ENCODE measurements at regions not wholly inside any gene's neighbourhood (a gene's known extent, or its start where the extent isn't known, plus 50 kb on each side); places are given as distances from the start of the nearest gene placed in this dataset.
"Not testable (repeated sequence)": the region's sequence is repeated elsewhere in the genome, so short reads cannot be mapped to it uniquely, and the experiment has no call there.

GRCh38 chr21:29430576-29430975 lies 131.9 kb downstream of the BACH1 start:
- TF ChIP-seq GATA1 (IDR thresholded peaks at IDR 0.05; ENCODE audit: low read depth, low read length) (no peak), POLR2A (IDR thresholded peaks at IDR 0.05; ENCODE audit: low read length) (no peak)
- DNase-seq: no peak

- TF ChIP-seq POLR2A (IDR thresholded peaks at IDR 0.05; ENCODE audit: low read length) (no peak), GATA1 (IDR thresholded peaks at IDR 0.05; ENCODE audit: low read depth, low read length) (no peak)
- DNase-seq: no peak
These were observed 132.5 kb downstream of the BACH1 start for GRCh38 chr21:29431178-29431577.

GRCh38 chr21:29431680-29432079 lies 133.0 kb downstream of the BACH1 start:
- no peak for TF ChIP-seq POLR2A (IDR thresholded peaks at IDR 0.05; ENCODE audit: low read length)
- no peak for TF ChIP-seq GATA1 (IDR thresholded peaks at IDR 0.05; ENCODE audit: low read depth, low read length)
- DNase-seq: no peak

GRCh38 chr21:29433366-29434059 lies 134.8 kb downstream of the BACH1 start:
- no peak for DNase-seq
- TF ChIP-seq GATA1 (IDR thresholded peaks at IDR 0.05; ENCODE audit: low read depth, low read length): no peak
- no peak for TF ChIP-seq POLR2A (IDR thresholded peaks at IDR 0.05; ENCODE audit: low read length)

GRCh38 chr21:29434081-29434480 lies 135.4 kb downstream of the BACH1 start:
- no peak for DNase-seq
- TF ChIP-seq GATA1 (IDR thresholded peaks at IDR 0.05; ENCODE audit: low read depth, low read length): no peak
- TF ChIP-seq POLR2A (IDR thresholded peaks at IDR 0.05; ENCODE audit: low read length): no peak

GRCh38 chr21:29434982-29435381 lies 136.3 kb downstream of the BACH1 start:
- DNase-seq: not testable (repeated sequence)

- no peak for TF ChIP-seq POLR2A (IDR thresholded peaks at IDR 0.05; ENCODE audit: low read length)
- TF ChIP-seq GATA1 (IDR thresholded peaks at IDR 0.05; ENCODE audit: low read depth, low read length): no peak
- DNase-seq: no peak
These were observed 137.4 kb downstream of the BACH1 start for GRCh38 chr21:29436143-29436542.

- no peak for DNase-seq
These were observed 137.9 kb downstream of the BACH1 start for GRCh38 chr21:29436650-29437049.

GRCh38 chr21:29441651-29442050 lies 142.9 kb downstream of the BACH1 start:
- DNase-seq: no peak
- TF ChIP-seq POLR2A (IDR thresholded peaks at IDR 0.05; ENCODE audit: low read length): no peak
- TF ChIP-seq GATA1 (IDR thresholded peaks at IDR 0.05; ENCODE audit: low read depth, low read length): no peak

More at GRCh38 chr21:29436650-29437049, 137.9 kb downstream of the BACH1 start:
- no peak for TF ChIP-seq POLR2A (IDR thresholded peaks at IDR 0.05; ENCODE audit: low read length)
- no peak for TF ChIP-seq GATA1 (IDR thresholded peaks at IDR 0.05; ENCODE audit: low read depth, low read length)

GRCh38 chr21:29443411-29444010 lies 144.8 kb downstream of the BACH1 start:
- no peak for DNase-seq
- no peak for TF ChIP-seq GATA1 (IDR thresholded peaks at IDR 0.05; ENCODE audit: low read depth, low read length)
- no peak for TF ChIP-seq POLR2A (IDR thresholded peaks at IDR 0.05; ENCODE audit: low read length)

- TF ChIP-seq GATA1 (IDR thresholded peaks at IDR 0.05; ENCODE audit: low read depth, low read length): no peak
- TF ChIP-seq POLR2A (IDR thresholded peaks at IDR 0.05; ENCODE audit: low read length): no peak
- no peak for DNase-seq
These were observed 150.0 kb downstream of the BACH1 start for GRCh38 chr21:29448766-29449165.

GRCh38 chr21:29449306-29449950 lies 150.7 kb downstream of the BACH1 start:
- no peak for DNase-seq
- TF ChIP-seq GATA1 (IDR thresholded peaks at IDR 0.05; ENCODE audit: low read depth, low read length): no peak
- TF ChIP-seq POLR2A (IDR thresholded peaks at IDR 0.05; ENCODE audit: low read length): no peak

GRCh38 chr21:29450058-29450457 lies 151.3 kb downstream of the BACH1 start:
- no peak for DNase-seq
- TF ChIP-seq GATA1 (IDR thresholded peaks at IDR 0.05; ENCODE audit: low read depth, low read length) (no peak), POLR2A (IDR thresholded peaks at IDR 0.05; ENCODE audit: low read length) (no peak)

GRCh38 chr21:29453511-29453910 lies 154.8 kb downstream of the BACH1 start:
- no peak for DNase-seq
- TF ChIP-seq POLR2A (IDR thresholded peaks at IDR 0.05; ENCODE audit: low read length) (no peak), GATA1 (IDR thresholded peaks at IDR 0.05; ENCODE audit: low read depth, low read length) (no peak)

GRCh38 chr21:29454179-29454578 lies 155.5 kb downstream of the BACH1 start:
- TF ChIP-seq GATA1 (IDR thresholded peaks at IDR 0.05; ENCODE audit: low read depth, low read length): no peak
- no peak for TF ChIP-seq POLR2A (IDR thresholded peaks at IDR 0.05; ENCODE audit: low read length)
- DNase-seq: no peak

Data from erythroblast (primary cell).